ENCODE measurements at regions not wholly inside any gene's neighbourhood (a gene's known extent, or its start where the extent isn't known, plus 50 kb on each side); places are given as distances from the start of the nearest gene placed in this dataset.

DNA sequence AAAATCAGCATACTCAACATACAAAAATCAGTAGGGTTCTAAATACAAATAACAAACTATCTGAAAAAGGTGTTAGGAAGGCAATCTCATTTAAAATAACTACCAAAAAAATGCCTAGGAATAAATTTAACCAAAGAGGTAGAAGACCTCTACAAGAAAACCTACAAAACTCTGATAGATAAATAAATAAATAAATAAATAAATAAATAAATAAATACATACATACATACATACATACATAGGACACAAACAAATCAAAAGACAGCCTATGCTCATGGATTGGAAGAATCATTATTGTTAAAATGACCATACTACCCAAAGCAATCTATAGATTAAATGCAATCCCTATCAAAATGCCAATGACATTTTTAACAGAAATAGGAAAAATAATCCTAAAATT, 194.7 kb downstream of the BARHL2 start:
- Histone ChIP-seq H3K4me3 (no peak overlapping the region), H3K27ac (no peak overlapping the region), H3K27me3 (no peaks in the 10 kb centered on the region), H3K4me1 (no peaks in the 10 kb centered on the region), H3K36me3 (no peaks in the 10 kb centered on the region), H3K9me3 (peaks cover 0 to 3% of the 10 kb centered on the region in 2 donors)
- TF ChIP-seq, protein P1, sequence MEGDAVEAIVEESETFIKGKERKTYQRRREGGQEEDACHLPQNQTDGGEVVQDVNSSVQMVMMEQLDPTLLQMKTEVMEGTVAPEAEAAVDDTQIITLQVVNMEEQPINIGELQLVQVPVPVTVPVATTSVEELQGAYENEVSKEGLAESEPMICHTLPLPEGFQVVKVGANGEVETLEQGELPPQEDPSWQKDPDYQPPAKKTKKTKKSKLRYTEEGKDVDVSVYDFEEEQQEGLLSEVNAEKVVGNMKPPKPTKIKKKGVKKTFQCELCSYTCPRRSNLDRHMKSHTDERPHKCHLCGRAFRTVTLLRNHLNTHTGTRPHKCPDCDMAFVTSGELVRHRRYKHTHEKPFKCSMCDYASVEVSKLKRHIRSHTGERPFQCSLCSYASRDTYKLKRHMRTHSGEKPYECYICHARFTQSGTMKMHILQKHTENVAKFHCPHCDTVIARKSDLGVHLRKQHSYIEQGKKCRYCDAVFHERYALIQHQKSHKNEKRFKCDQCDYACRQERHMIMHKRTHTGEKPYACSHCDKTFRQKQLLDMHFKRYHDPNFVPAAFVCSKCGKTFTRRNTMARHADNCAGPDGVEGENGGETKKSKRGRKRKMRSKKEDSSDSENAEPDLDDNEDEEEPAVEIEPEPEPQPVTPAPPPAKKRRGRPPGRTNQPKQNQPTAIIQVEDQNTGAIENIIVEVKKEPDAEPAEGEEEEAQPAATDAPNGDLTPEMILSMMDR (IDR thresholded peaks at IDR 0.05) = no peak
- TF ChIP-seq EP300 (IDR thresholded peaks at IDR 0.05; ENCODE audit: low read depth) (no peak), POLR2A (IDR thresholded peaks at IDR 0.05) (no peak), POLR2AphosphoS5 (IDR thresholded peaks at IDR 0.05) (no peak)
- in situ Hi-C loops (cut with MboI; ENCODE audit: low pct_ligation_motif_present in 1 of 4, low pct_unique_long_range_greater_than_20kb in 1 of 4, low sequenced_read_pairs in 3 of 4) = no loop called here
- intact Hi-C loops (cut with DNase I; ENCODE audit: low total_unique reads) = no loop called here
- DNase-seq = no peak

DNA sequence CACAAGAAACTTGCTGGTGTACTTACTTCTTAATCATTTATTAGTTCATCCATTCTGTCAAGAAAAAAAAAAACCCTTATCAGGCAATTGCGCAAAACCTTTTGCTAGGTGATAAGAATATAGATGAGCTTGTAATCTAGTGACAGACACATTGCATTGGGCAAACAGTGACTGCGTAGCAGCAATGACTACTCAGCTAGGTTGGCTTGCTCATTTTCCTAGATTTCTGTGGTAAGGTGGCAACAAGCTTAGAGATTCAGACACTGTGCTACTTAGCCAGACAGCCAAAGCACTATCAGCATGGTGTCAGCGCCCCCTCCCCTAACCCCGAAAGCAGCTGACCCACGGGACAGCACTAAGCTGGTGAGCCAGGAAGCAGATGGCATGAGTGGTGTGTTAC, 203.1 kb downstream of the BARHL2 start:
- H3K27ac ChIP-seq = no peak overlapping the region
- TF ChIP-seq POLR2AphosphoS5 (IDR thresholded peaks at IDR 0.05) = no peak
- TF ChIP-seq POLR2A (IDR thresholded peaks at IDR 0.05) = no peak
- no peak for TF ChIP-seq EP300 (IDR thresholded peaks at IDR 0.05; ENCODE audit: low read depth)
- TF ChIP-seq, protein P1 (IDR thresholded peaks at IDR 0.05) = no peak

GRCh38 chr1:90512441-90512840, 204.7 kb downstream of the BARHL2 start:
- H3K4me1 ChIP-seq = no peaks in the 10 kb centered on the region
- H3K4me3 ChIP-seq = no peak overlapping the region
- in situ Hi-C loops (cut with MboI; ENCODE audit: low pct_ligation_motif_present in 1 of 4, low pct_unique_long_range_greater_than_20kb in 1 of 4, low sequenced_read_pairs in 3 of 4) = no loop called here
- H3K27ac ChIP-seq = no peak overlapping the region
- intact Hi-C loops (cut with DNase I; ENCODE audit: low total_unique reads) = no loop called here
- TF ChIP-seq POLR2AphosphoS5 (IDR thresholded peaks at IDR 0.05) = no peak
- TF ChIP-seq, protein P1 (IDR thresholded peaks at IDR 0.05) = no peak
- no peaks in the 10 kb centered on the region for H3K27me3 ChIP-seq
- H3K36me3 ChIP-seq = no peaks in the 10 kb centered on the region
- 48 to 54% methylated on average over 3 of the region's 3 CpGs for WGBS, 2 donors (ENCODE audit: low coverage in 1 of 2)
- DNase-seq = no peak
- no peaks in the 10 kb centered on the region for H3K9me3 ChIP-seq

More for the DNA sequence above, 203.1 kb downstream of the BARHL2 start:
- Histone ChIP-seq H3K4me1 (no peaks in the 10 kb centered on the region), H3K27me3 (no peaks in the 10 kb centered on the region), H3K9me3 (no peaks in the 10 kb centered on the region), H3K36me3 (no peaks in the 10 kb centered on the region), H3K4me3 (no peak overlapping the region)
- in situ Hi-C loops (cut with MboI; ENCODE audit: low pct_ligation_motif_present in 1 of 4, low pct_unique_long_range_greater_than_20kb in 1 of 4, low sequenced_read_pairs in 3 of 4) (no loop called here), intact Hi-C loops (cut with DNase I; ENCODE audit: low total_unique reads) (no loop called here)
- no peak for DNase-seq
- 90 to 100% methylated on average over 1 to 5 of the region's 5 CpGs for WGBS, 2 donors (ENCODE audit: low coverage in 1 of 2)

DNA sequence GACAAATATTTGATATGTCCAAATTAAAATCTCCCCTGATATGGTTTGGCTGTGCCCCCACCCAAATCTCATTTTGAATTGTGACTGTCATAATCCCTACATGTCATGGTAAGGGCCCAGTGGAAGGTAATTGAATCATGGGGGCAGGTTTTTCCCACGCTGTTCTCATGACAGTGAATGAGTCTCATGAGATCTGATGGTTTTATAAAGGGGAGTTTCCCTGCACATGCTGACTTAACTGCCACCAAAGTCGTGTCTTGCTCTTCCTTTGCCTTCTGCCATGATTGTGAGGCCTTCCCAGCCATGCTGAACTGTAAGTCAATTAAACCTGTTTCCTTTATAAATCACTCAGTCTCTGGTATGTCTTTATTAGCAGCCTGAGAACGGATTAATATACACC, 207.0 kb downstream of the BARHL2 start:
- intact Hi-C loops (cut with DNase I; ENCODE audit: low total_unique reads) = no loop called here
- 61 to 67% methylated on average over 2 to 3 of the region's 3 CpGs for WGBS, 2 donors (ENCODE audit: low coverage in 1 of 2)

More for the DNA sequence above, 207.0 kb downstream of the BARHL2 start:
- no peaks in the 10 kb centered on the region for H3K36me3 ChIP-seq
- H3K27me3 ChIP-seq = no peaks in the 10 kb centered on the region
- no peak overlapping the region for H3K4me3 ChIP-seq
- in situ Hi-C loops (cut with MboI; ENCODE audit: low pct_ligation_motif_present in 1 of 4, low pct_unique_long_range_greater_than_20kb in 1 of 4, low sequenced_read_pairs in 3 of 4) = no loop called here
- DNase-seq = no peak
- no peak overlapping the region for H3K27ac ChIP-seq
- no peaks in the 10 kb centered on the region for H3K4me1 ChIP-seq
- TF ChIP-seq POLR2A (IDR thresholded peaks at IDR 0.05) (no peak), POLR2AphosphoS5 (IDR thresholded peaks at IDR 0.05) (no peak), EP300 (IDR thresholded peaks at IDR 0.05; ENCODE audit: low read depth) (no peak)
- TF ChIP-seq, protein P1 (IDR thresholded peaks at IDR 0.05) = no peak
- no peaks in the 10 kb centered on the region for H3K9me3 ChIP-seq

Measured in transverse colon (tissue), 4 donors.